ENCODE measurements at regions not wholly inside any gene's neighbourhood (a gene's known extent, or its start where the extent isn't known, plus 50 kb on each side); places are given as distances from the start of the nearest gene placed in this dataset.

GRCh38 chrX:44470816-44471215 is 71.8 kb downstream of the FUNDC1 start:
- no peak for DNase-seq

- DNase-seq: no peak
Measured at GRCh38 chrX:44462850-44463249, 79.8 kb downstream of the FUNDC1 start.

- DNase-seq: no peak
Measured at GRCh38 chrX:44459501-44459900, 83.2 kb downstream of the FUNDC1 start.

DNA sequence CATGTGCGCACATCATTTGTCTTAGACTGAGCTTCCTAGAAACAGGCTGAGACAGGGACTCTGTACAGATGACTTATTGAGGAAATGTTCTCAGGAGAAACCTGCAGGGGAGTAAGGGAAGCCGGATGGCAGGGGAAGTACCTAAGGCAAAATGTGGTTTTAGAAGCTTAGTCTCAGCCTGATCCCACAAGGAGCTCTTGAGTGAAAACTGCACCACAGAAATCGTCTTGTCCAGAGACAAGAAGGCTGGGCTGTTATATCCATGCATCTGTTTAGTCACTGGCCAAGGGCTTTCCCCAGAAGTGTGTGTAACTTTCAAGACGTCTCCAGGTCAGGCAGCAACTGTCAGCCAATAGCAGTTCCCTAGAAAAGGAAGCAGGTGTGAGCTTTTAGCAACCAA is 86.0 kb downstream of the FUNDC1 start:
- no peak for DNase-seq

DNA sequence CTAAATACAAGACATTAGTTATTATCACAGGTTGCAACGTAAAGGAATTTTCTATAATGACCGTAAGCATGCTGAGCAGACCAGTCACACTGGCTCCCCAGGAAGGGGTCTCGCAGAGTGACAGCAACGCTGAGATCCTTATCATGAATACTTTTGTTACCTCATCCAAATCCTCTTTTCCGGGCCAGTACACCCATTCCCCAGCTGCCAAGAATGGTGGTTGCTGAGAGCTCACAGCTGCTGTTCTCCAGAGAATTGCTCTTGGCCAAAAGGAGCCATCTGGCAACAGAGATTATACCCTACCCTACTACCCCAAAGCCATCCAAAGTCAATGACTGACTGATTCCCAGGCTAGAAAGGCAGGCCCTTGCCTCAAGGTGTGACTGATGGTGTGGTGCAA is 91.6 kb downstream of the FUNDC1 start:
- no peak for DNase-seq

DNA sequence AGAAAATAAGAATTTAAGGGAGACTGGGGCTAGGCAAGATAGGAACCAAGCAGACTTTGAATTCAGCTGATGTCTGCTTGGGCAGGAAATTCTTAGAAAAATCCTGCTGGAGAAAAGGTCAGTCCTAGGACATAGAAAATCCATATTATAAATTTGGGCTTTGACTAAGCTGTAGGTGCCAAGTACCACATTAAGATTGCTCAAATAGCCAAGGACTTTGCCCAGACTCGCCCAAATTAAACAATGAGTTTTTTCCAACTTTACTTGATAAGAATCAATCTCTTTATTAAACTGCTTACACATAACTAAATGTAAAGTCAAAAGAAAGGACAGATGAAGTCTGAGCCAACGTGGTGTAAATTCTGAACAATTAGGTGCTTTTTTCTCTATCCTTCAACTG is 95.4 kb downstream of the FUNDC1 start:
- DNase-seq: no peak

GRCh38 chrX:44440006-44440405 is 96.5 kb upstream of the EFHC2 start:
- DNase-seq: no peak

DNA sequence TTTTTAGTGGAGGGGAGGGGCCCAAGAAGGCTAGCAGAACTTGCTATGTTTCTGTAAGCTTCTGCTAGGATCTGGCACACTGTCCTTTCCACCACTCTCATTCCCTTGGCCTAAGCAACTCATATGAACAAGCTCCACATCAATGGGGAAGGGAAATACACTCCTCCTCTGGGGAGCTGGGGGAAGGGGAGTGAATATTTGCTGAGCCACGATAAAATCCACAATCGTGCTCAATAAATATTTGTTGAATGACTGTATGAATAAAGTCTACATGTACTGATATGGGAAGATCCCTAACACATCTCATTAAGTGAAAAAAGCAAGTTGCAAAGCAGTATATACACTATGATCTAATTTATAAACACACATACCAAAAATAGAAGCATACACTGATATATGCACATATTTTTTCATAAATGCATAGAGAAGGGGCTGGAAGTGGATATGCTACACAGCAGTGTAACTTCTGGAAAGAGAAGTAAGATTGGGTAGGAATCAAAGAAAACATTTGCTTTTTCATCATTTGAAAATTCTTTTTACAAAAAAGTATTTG is 95.8 kb upstream of the EFHC2 start:
- no peak for DNase-seq

- no peak for DNase-seq
Measured at GRCh38 chrX:44435047-44435446, 91.6 kb upstream of the EFHC2 start.

GRCh38 chrX:44433556-44433955 is 90.1 kb upstream of the EFHC2 start:
- DNase-seq: no peak

DNA sequence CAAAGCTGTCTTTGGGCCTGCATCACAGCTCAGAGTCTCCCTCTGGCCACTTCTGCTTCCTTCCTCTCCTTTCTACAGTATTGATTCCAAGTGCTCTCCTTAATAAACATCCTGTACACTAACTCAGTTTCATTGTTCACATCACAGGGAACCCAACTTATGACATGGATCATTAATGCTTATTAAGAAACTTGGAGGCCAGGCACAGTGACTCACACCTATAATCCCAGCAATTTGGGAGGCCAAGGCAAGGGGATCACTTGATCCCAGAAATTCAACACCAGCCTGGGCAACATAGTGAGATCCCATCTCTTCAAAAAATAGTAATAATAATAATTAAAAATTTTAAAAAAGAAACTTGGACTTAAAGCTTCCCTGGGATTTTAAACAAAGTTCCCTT is 89.2 kb upstream of the EFHC2 start:
- no peak for DNase-seq

- peak; percentile 16 for DNase-seq
Measured at GRCh38 chrX:44431194-44431593, 87.7 kb upstream of the EFHC2 start.

DNA sequence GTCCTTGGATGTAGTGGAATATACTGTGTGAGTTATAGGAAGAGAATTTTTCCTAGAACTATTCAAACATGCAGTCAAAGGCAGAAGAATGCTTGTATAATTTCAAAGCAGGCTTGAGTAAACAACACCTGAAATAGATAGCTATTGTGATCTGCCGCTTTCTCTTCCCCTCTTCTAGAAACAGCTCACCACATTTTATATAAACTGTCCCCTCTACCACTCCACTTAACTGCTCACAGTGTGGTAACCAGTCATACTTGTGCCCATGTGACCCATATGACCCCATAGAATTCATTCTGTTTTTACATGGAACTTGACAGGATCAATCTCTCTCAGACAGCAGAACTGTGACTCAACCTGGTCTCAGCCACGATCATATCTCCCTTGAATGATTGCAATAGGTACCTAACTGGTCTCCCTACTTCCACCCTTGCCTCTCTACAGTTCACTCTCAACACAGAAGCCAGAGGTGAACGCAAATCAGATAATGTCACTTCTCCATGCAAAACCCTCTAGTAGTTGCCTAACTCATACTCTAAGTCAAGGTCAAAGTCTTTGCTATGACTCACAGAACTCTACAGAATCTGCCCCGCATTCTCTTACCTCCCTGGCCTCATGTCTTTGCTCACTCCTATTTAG is 85.6 kb upstream of the EFHC2 start:
- DNase-seq: no peak

DNA sequence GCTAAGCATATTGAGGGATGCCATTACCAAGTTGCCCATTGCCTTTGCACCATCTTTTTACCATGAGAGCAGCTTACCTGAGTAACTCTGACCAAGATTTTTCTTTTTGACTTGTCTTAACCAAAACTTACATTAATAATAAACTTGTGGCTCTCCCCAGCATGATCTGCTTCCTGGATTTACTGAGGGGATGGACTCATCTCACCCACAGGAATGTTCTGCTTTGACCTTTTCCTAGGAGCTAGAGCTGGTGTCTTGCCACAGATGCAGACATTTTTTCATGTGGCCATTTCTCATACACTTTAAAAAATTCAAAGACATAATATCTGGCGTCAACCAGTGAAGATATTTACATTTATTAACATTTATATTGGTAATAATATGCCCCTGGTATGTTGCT is 79.2 kb upstream of the EFHC2 start:
- DNase-seq: peak; percentile 22

- no peak for DNase-seq
Measured at GRCh38 chrX:44415639-44416386, 72.3 kb upstream of the EFHC2 start.

- no peak for DNase-seq
Measured at GRCh38 chrX:44401151-44401550, 57.7 kb upstream of the EFHC2 start.

- DNase-seq: peak; percentile 55
Measured at GRCh38 chrX:44400588-44400987, 57.1 kb upstream of the EFHC2 start.

- DNase-seq: no peak
Measured at GRCh38 chrX:44400161-44400560, 56.7 kb upstream of the EFHC2 start.
